ENCODE measurements at regions not wholly inside any gene's neighbourhood (a gene's known extent, or its start where the extent isn't known, plus 50 kb on each side); places are given as distances from the start of the nearest gene placed in this dataset.

GRCh38 chr6:81625216-81625615, 127.3 kb downstream of the TENT5A start:
- H3K56ac ChIP-seq (replicated peaks; ENCODE audit: insufficient read length, low read depth, low read length): no peak overlapping the region
- no peak overlapping the region for H2AK5ac ChIP-seq (ENCODE audit: low read depth, low read length)
- no peak overlapping the region for H3K27ac ChIP-seq (ENCODE audit: low read depth, low read length)
- H2AFZ ChIP-seq (ENCODE audit: low read length): no peak overlapping the region
- H4K5ac ChIP-seq (ENCODE audit: insufficient read length, low read depth, low read length): no peak overlapping the region
- H3K23ac ChIP-seq (ENCODE audit: insufficient read length): no peak overlapping the region
- TF ChIP-seq HDAC2 (IDR thresholded peaks at IDR 0.05; ENCODE audit: borderline replicate concordance in 1 of 2, low read depth in 2 of 2, low read length in 2 of 2) (no peak), RXRA (IDR thresholded peaks at IDR 0.05; ENCODE audit: insufficient read depth, low read depth, low read length) (no peak), NANOG (IDR thresholded peaks at IDR 0.05; ENCODE audit: insufficient read depth, low read depth, low read length, poor library complexity, severe bottlenecking) (no peak), E2F6 (IDR thresholded peaks at IDR 0.05) (no peak), GABPA (IDR thresholded peaks at IDR 0.05; ENCODE audit: borderline replicate concordance, insufficient read depth, low read length) (no peak), KDM5A (IDR thresholded peaks at IDR 0.05; ENCODE audit: low read length) (no peak), CBX5 (IDR thresholded peaks at IDR 0.05; ENCODE audit: low read depth, low read length) (no peak), EZH2 (IDR thresholded peaks at IDR 0.05; ENCODE audit: low read depth, low read length, severe bottlenecking) (no peak), MAFK (IDR thresholded peaks at IDR 0.05; ENCODE audit: low read depth, low read length) (no peak)
- CTCF ChIA-PET (ENCODE audit: partially characterized antibody): no interaction called here
- no peak overlapping the region for H2BK120ac ChIP-seq (replicated peaks; ENCODE audit: low read depth, low read length)
- no peaks in the 10 kb centered on the region for H3K79me1 ChIP-seq (ENCODE audit: low read depth, low read length)
- no peak overlapping the region for H2BK20ac ChIP-seq (ENCODE audit: low read length)
- H4K91ac ChIP-seq (replicated peaks; ENCODE audit: insufficient read length, low read length): no peak overlapping the region
- H3K4me1 ChIP-seq (replicated peaks in 1 of 4; ENCODE audit: control insufficient read depth in 3 of 4, insufficient read depth in 4 of 4, low read length in 3 of 4): no peaks in the 10 kb centered on the region
- H3K9ac ChIP-seq (replicated peaks in 1 of 4; ENCODE audit: extremely low read depth in 1 of 4, low read depth in 3 of 4, low read length in 3 of 4): no peak overlapping the region
- H3K4ac ChIP-seq (replicated peaks; ENCODE audit: insufficient read length, low read depth, low read length): no peak overlapping the region
- DNase-seq (ENCODE audit: low read depth in 1 of 2, low spot score in 2 of 2) (no peak), FAIRE-seq (no peak)
- H3K14ac ChIP-seq (ENCODE audit: insufficient read length): no peak overlapping the region
- WGBS, 2 experiments (ENCODE audit: extremely low coverage in 1 of 2, insufficient coverage in 1 of 2, insufficient read length in 1 of 2, insufficient replicate concordance in 2 of 2, low coverage in 1 of 2, low lambda C conversion rate in 2 of 2, missing lambda C conversion rate in 1 of 2): 80% methylated on average over 1 of the region's 1 CpG; no CpG with 5 or more reads in 1 of the 2 experiments
- no peak overlapping the region for H2BK12ac ChIP-seq (ENCODE audit: low read depth, low read length)
- no peak overlapping the region for H4K8ac ChIP-seq (ENCODE audit: extremely low read depth, insufficient read depth, low read length)
- H4K20me1 ChIP-seq (replicated peaks in 1 of 2; ENCODE audit: control insufficient read depth in 1 of 2, insufficient read depth in 2 of 2, low read length in 2 of 2): no peaks in the 10 kb centered on the region
- no peak overlapping the region for H2BK5ac ChIP-seq (ENCODE audit: low read depth, low read length)
- no peak overlapping the region for H2BK15ac ChIP-seq (ENCODE audit: low read length)
- H3K18ac ChIP-seq (ENCODE audit: extremely low read depth, low read length): no peak overlapping the region
- H3K9me3 ChIP-seq (ENCODE audit: insufficient read depth in 2 of 2, low read depth in 1 of 2, low read length in 1 of 2): no peaks in the 10 kb centered on the region
- no peaks in the 10 kb centered on the region for H3K23me2 ChIP-seq (ENCODE audit: low read depth, low read length)
- no peak overlapping the region for H3K4me3 ChIP-seq (ENCODE audit: extremely low read depth in 1 of 4, insufficient read depth in 2 of 4, low read depth in 3 of 4, low read length in 4 of 4)
- POLR2A ChIA-PET (ENCODE audit: partially characterized antibody): no interaction called here
- H3K79me2 ChIP-seq (ENCODE audit: control insufficient read depth in 1 of 2, insufficient read depth in 2 of 2, low read length in 2 of 2): no peaks in the 10 kb centered on the region
- H3K4me2 ChIP-seq (ENCODE audit: insufficient read depth in 1 of 2, low read depth in 2 of 2, low read length in 2 of 2): no peak overlapping the region
- no peaks in the 10 kb centered on the region for H3K27me3 ChIP-seq (replicated peaks in 1 of 4; ENCODE audit: control insufficient read depth in 3 of 4, extremely low read depth in 1 of 4, insufficient read depth in 3 of 4, low read length in 3 of 4)
- H3K36me3 ChIP-seq (ENCODE audit: control insufficient read depth in 2 of 4, insufficient read depth in 4 of 4, low read length in 3 of 4): no peaks in the 10 kb centered on the region

Data from H1 (cell line).